Keratinocyte (primary cell): ENCODE measurements at regions not wholly inside any gene's neighbourhood (a gene's known extent, or its start where the extent isn't known, plus 50 kb on each side); places are given as distances from the start of the nearest gene placed in this dataset.

Source experiments
- DNase-seq: peaks from one replicate; pipeline ENCODE4 v3.0.0-alpha.2; 2011; ENCODE audit warnings: low read depth, missing footprints, low spot score
- FAIRE-seq: peaks from 2 replicates; lab custom pipeline; 2011; peaks lifted over from hg19 to GRCh38; lab: Jason Lieb, UNC
- H2AFZ ChIP-seq: 2 replicates; pipeline ENCODE4 v1.6.0; 2012; ENCODE audit warnings: low read length, control low read depth, inconsistent platforms; ENCODE audit not compliant: control insufficient read depth
- H3K27ac ChIP-seq: 2 replicates; pipeline ENCODE4 v1.5.1; 2011; ENCODE audit warnings: low read length; ENCODE audit not compliant: control insufficient read depth, insufficient read depth
- H3K27me3 ChIP-seq: 3 replicates; pipeline ENCODE4 v1.6.0; 2011; ENCODE audit warnings: low read length; ENCODE audit not compliant: control insufficient read depth, insufficient read depth; ENCODE audit errors: extremely low read depth
- H3K36me3 ChIP-seq, 2 experiments: 2 replicates in 1 of 2; 3 replicates in 1 of 2; pipeline ENCODE4 v1.5.1; 2011; ENCODE audit warnings: low read length in 2 of 2, mild to moderate bottlenecking in 1 of 2; ENCODE audit not compliant: control insufficient read depth in 2 of 2, insufficient read depth in 2 of 2; ENCODE audit errors: extremely low read depth in 1 of 2
- H3K4me1 ChIP-seq: 3 replicates; pipeline ENCODE4 v1.5.1; 2011; ENCODE audit warnings: low read length; ENCODE audit not compliant: control insufficient read depth, insufficient read depth; ENCODE audit errors: extremely low read depth
- H3K4me2 ChIP-seq: 3 replicates; pipeline ENCODE4 v1.6.0; 2011; ENCODE audit warnings: low read depth, low read length; ENCODE audit not compliant: control insufficient read depth, insufficient read depth; ENCODE audit errors: extremely low read depth
- H3K4me3 ChIP-seq, 3 experiments: fragments of 200-600 bp in 1 of 3; sonication (generic) in 1 of 3; 2 replicates in 2 of 3; 3 replicates in 1 of 3; pipeline ENCODE4 v1.5.1; 2011 to 2016; ENCODE audit warnings: low read length in 3 of 3, mild to moderate bottlenecking in 3 of 3, control low read depth in 2 of 3, inconsistent platforms in 1 of 3, low read depth in 1 of 3, mixed read lengths in 1 of 3, mixed run types in 1 of 3, moderate library complexity in 1 of 3; ENCODE audit not compliant: control insufficient read depth in 2 of 3, insufficient read depth in 2 of 3; ENCODE audit errors: extremely low read depth in 1 of 3
- H3K79me2 ChIP-seq: 2 replicates; pipeline ENCODE4 v1.6.0; 2012; ENCODE audit warnings: low read length; ENCODE audit not compliant: control insufficient read depth, insufficient read depth
- H3K9ac ChIP-seq: 3 replicates; pipeline ENCODE4 v1.6.0; 2011; ENCODE audit warnings: low read length; ENCODE audit not compliant: control insufficient read depth, insufficient read depth; ENCODE audit errors: extremely low read depth
- H3K9me1 ChIP-seq: 3 replicates; pipeline ENCODE4 v1.6.0; 2011; ENCODE audit warnings: low read length; ENCODE audit not compliant: control insufficient read depth, insufficient read depth; ENCODE audit errors: extremely low read depth
- H3K9me3 ChIP-seq: 2 replicates; pipeline ENCODE4 v1.5.1; 2012; ENCODE audit warnings: low read depth, low read length; ENCODE audit not compliant: control insufficient read depth
- H4K20me1 ChIP-seq: 3 replicates; pipeline ENCODE4 v1.6.0; 2011; ENCODE audit warnings: low read length; ENCODE audit not compliant: control insufficient read depth, insufficient read depth; ENCODE audit errors: extremely low read depth
- CTCF ChIP-seq, 3 experiments: IDR thresholded peaks in 1 of 3; conservative IDR thresholded peaks in 1 of 3; optimal IDR thresholded peaks in 1 of 3; 2 replicates in 2 of 3; 3 replicates in 1 of 3; pipeline versions ENCODE3 to v1.5.1; 2011; ENCODE audit warnings: low read length in 3 of 3, mild to moderate bottlenecking in 3 of 3, moderate library complexity in 2 of 3, control low read depth in 1 of 3, inconsistent platforms in 1 of 3; ENCODE audit not compliant: insufficient read depth in 2 of 3; ENCODE audit errors: extremely low read depth in 1 of 3
- EZH2 ChIP-seq: IDR thresholded peaks from one replicate; pipeline ENCODE4 v1.6.1; 2012; ENCODE audit warnings: inconsistent platforms, mild to moderate bottlenecking, low read length, moderate library complexity
- dilution Hi-C: fragments of 300-500 bp; cut with MboI; formaldehyde crosslinking; loops from one replicate; pipeline ENCODE4 v1.7.0; 2020; ENCODE audit warnings: low sequenced_read_pairs; ENCODE audit not compliant: extremely low pct_ligation_motif_present

GRCh38 chr6:135658481-135658880, 160.9 kb upstream of the AHI1 start:
- Histone ChIP-seq H3K4me2 (no peak overlapping the region), H3K9me3 (no peaks in the 10 kb centered on the region), H3K79me2 (no peaks in the 10 kb centered on the region), H3K9me1 (no peaks in the 10 kb centered on the region), H3K27ac (no peak overlapping the region), H3K4me1 (no peaks in the 10 kb centered on the region), H3K9ac (no peak overlapping the region), H2AFZ (no peak overlapping the region), H4K20me1 (no peaks in the 10 kb centered on the region), H3K4me3 (no peak overlapping the region), H3K36me3 (no peaks in the 10 kb centered on the region), H3K27me3 (no peaks in the 10 kb centered on the region)
- DNase-seq (no peak), FAIRE-seq (no peak)
- TF ChIP-seq CTCF (optimal IDR thresholded peaks at IDR 0.05 in 1 of 3, IDR thresholded peaks at IDR 0.05 in 1 of 3, conservative IDR thresholded peaks at IDR 0.05 in 1 of 3; ENCODE audit: extremely low read depth in 1 of 3, insufficient read depth in 2 of 3, low read length in 3 of 3): no peak
- no peak for TF ChIP-seq EZH2
- dilution Hi-C loops: no loop called here

GRCh38 chr6:135658916-135659315, 161.4 kb upstream of the AHI1 start:
- Histone ChIP-seq H3K4me1 (no peaks in the 10 kb centered on the region), H3K27ac (no peak overlapping the region), H3K9me1 (no peaks in the 10 kb centered on the region), H3K9ac (no peak overlapping the region), H3K36me3 (no peaks in the 10 kb centered on the region), H3K79me2 (no peaks in the 10 kb centered on the region), H3K9me3 (no peaks in the 10 kb centered on the region), H3K4me3 (no peak overlapping the region), H4K20me1 (no peaks in the 10 kb centered on the region), H2AFZ (no peak overlapping the region), H3K4me2 (no peak overlapping the region), H3K27me3 (no peaks in the 10 kb centered on the region)
- no peak for TF ChIP-seq CTCF (optimal IDR thresholded peaks at IDR 0.05 in 1 of 3, IDR thresholded peaks at IDR 0.05 in 1 of 3, conservative IDR thresholded peaks at IDR 0.05 in 1 of 3; ENCODE audit: extremely low read depth in 1 of 3, insufficient read depth in 2 of 3, low read length in 3 of 3)
- TF ChIP-seq EZH2: no peak
- no peak for FAIRE-seq
- dilution Hi-C loops: no loop called here
- no peak for DNase-seq
